Prostate gland (tissue), 2 donors: ENCODE measurements at regions not wholly inside any gene's neighbourhood (a gene's known extent, or its start where the extent isn't known, plus 50 kb on each side); places are given as distances from the start of the nearest gene placed in this dataset.

Source experiments
- DNase-seq: peaks from one replicate; pipeline ENCODE4 v3.0.0-alpha.2; 2019; ENCODE audit warnings: low spot score
- H3K27ac ChIP-seq, 2 donors: fragments of 200-600 bp; sonication (generic); 2 replicates each; pipeline ENCODE4 v1.5.1; 2017 to 2019
- H3K27me3 ChIP-seq: fragments of 200-600 bp; sonication (generic); replicated peaks from 2 replicates; pipeline ENCODE4 v1.5.1; 2019; ENCODE audit not compliant: insufficient read depth
- H3K36me3 ChIP-seq, 2 donors: fragments of 200-600 bp; sonication (generic); 1 replicate in 1 of 2; 2 replicates in 1 of 2; pipeline versions ENCODE4 v1.5.1 to v1.8.1; 2017 to 2019
- H3K4me1 ChIP-seq: fragments of 200-600 bp; sonication (generic); replicated peaks from 2 replicates; pipeline ENCODE4 v1.5.1; 2019
- H3K4me3 ChIP-seq, 2 donors: fragments of 200-600 bp; sonication (generic); 2 replicates each; pipeline ENCODE4 v1.5.1; 2017 to 2019
- H3K9me3 ChIP-seq: fragments of 200-600 bp; sonication (generic); 2 replicates; pipeline ENCODE4 v1.5.1; 2017
- CTCF ChIP-seq, 4 experiments: fragments of 200-600 bp in 2 of 4; fragments of 450-650 bp in 2 of 4; sonication (generic) in 2 of 4; IDR thresholded peaks; 1 replicate in 3 of 4; 2 replicates in 1 of 4; pipeline ENCODE4 v1.5.1; 2016 to 2019; ENCODE audit warnings: antibody characterized with exemption in 4 of 4, mild to moderate bottlenecking in 2 of 4, moderate library complexity in 2 of 4
- POLR2A ChIP-seq: fragments of 450-650 bp; IDR thresholded peaks from one replicate; pipeline ENCODE4 v1.6.1; 2016; ENCODE audit warnings: antibody characterized with exemption, mild to moderate bottlenecking
- POLR2AphosphoS5 ChIP-seq: sonication (generic); formaldehyde crosslinking; IDR thresholded peaks from one replicate; pipeline ENCODE4 v1.6.1; 2017; ENCODE audit warnings: antibody characterized with exemption
- WGBS: methylation state at CpG from one replicate; pipeline ENCODE4 v1.1.5; 2018; 5-methylcytosine and 5-hydroxymethylcytosine counted together
- intact Hi-C: fragments of 100-400 bp; cut with DNase I; formaldehyde crosslinking; loops from one replicate; pipeline ENCODE4 v1.14.2; 2022

DNA sequence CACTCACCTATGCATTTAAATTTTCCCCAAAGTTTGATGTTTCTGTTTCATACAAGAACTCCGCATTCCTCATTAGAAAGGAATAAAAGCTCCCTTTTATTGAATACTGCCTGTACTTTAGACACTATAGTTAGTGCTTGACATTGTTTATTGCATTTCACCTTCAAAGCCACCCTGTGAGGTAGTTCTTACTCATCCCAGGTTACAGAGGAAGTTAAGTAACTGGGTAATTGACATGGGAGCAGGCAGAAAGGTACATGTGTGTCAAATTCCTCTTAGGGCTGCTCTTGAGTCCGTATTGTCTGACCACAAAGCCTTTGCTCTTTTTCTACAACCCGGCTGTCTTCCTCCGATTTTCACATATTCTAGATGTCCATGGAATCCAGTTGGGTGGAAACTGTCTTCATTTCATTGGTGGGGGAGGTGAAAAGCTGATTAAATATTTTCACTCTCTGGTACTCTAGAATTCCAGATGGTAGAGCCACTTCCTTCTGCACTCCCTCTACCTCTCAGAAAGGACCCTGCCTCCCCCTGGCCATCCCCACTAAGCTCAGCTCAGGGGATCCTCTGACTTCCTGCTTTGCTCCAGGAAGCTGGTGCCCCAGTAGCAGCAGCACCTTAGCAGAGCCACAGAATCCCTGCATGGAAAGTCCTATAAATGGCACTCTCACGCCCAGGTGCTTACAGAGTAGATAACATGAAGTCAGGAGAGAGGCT is 319.2 kb downstream of the LRATD1 start:
- Histone ChIP-seq H3K27ac (no peak overlapping the region), H3K9me3 (no peaks in the 10 kb centered on the region), H3K27me3 (no peaks in the 10 kb centered on the region), H3K4me1 (no peaks in the 10 kb centered on the region), H3K36me3 (no peaks in the 10 kb centered on the region), H3K4me3 (no peak overlapping the region)
- DNase-seq = no peak
- 89% methylated on average over 5 of the region's 5 CpGs for WGBS
- intact Hi-C loops = no loop called here
- TF ChIP-seq POLR2AphosphoS5 = no peak
- TF ChIP-seq CTCF (IDR thresholded peaks at IDR 0.05) = no peak
- no peak for TF ChIP-seq POLR2A

DNA sequence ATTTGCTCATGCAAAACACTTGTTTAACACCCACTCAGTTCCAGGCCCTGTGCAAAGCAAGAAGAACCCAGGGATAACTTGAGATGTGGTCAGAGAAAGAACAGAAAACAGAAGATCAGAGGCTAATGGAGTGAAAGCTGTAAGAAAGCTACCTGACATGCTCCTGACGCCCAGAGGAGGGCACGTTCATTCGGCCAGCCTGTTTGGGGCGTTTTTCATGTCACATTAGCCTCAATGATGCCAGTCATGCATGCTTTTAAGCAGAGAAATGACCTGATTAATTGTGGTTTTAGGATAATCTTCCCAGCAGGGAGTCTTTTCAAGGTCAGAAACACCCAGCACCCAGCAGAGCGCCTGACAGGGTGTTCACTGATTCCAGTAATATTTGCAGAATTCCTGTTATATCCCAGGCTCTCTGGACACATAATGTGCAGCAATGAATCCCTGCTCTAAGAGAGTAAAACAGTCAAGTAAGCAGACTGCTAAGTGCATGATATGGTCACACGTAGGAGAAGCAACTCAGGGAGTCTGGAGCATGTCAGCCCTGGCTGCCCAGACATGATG is 320.0 kb downstream of the LRATD1 start:
- Histone ChIP-seq H3K27me3 (no peaks in the 10 kb centered on the region), H3K27ac (no peak overlapping the region), H3K4me1 (no peaks in the 10 kb centered on the region), H3K9me3 (no peaks in the 10 kb centered on the region), H3K36me3 (no peaks in the 10 kb centered on the region), H3K4me3 (no peak overlapping the region)
- TF ChIP-seq POLR2A = no peak
- TF ChIP-seq POLR2AphosphoS5 = no peak
- TF ChIP-seq CTCF (IDR thresholded peaks at IDR 0.05) = no peak
- no peak for DNase-seq
- 77% methylated on average over 6 of the region's 6 CpGs for WGBS
- intact Hi-C loops = no loop called here

GRCh38 chr2:14960686-14961324 is 328.3 kb downstream of the LRATD1 start:
- WGBS = 61% methylated on average over 2 of the region's 2 CpGs
- no peak for TF ChIP-seq CTCF (IDR thresholded peaks at IDR 0.05)
- no peak for TF ChIP-seq POLR2AphosphoS5
- no peak for TF ChIP-seq POLR2A
- Histone ChIP-seq H3K9me3 (no peaks in the 10 kb centered on the region), H3K4me3 (no peak overlapping the region), H3K4me1 (no peaks in the 10 kb centered on the region), H3K27me3 (no peaks in the 10 kb centered on the region), H3K36me3 (no peaks in the 10 kb centered on the region), H3K27ac (no peak overlapping the region)
- intact Hi-C loops = no loop called here
- no peak for DNase-seq

DNA sequence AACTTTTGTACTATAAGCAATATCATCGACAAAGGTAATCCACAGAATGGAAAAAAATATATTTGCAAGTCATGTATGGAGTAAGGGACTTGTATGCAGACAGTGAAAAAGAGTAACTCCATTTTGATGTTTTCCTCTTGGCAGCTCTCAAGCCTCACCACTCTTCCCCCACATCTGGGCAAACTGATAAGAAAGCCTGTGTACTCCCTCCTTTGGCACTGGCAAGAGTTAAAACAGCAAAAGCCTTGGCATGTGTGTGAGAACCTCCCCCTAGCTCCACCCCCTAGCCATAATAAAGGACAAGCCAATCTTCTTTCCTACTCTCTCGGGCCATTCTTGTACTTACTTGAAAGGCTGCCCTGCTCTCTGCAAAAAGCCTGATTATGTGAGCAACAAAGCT is 335.2 kb downstream of the LRATD1 start:
- intact Hi-C loops = no loop called here
- WGBS = 53% methylated on average over 2 of the region's 2 CpGs
- Histone ChIP-seq H3K4me1 (no peaks in the 10 kb centered on the region), H3K4me3 (no peak overlapping the region), H3K9me3 (no peaks in the 10 kb centered on the region), H3K27ac (no peak overlapping the region), H3K27me3 (no peaks in the 10 kb centered on the region), H3K36me3 (no peaks in the 10 kb centered on the region)
- no peak for DNase-seq
- no peak for TF ChIP-seq POLR2AphosphoS5
- TF ChIP-seq POLR2A = no peak
- TF ChIP-seq CTCF (IDR thresholded peaks at IDR 0.05) = no peak
